ENCODE measurements at regions not wholly inside any gene's neighbourhood (a gene's known extent, or its start where the extent isn't known, plus 50 kb on each side); places are given as distances from the start of the nearest gene placed in this dataset.

- Histone ChIP-seq H3K36me3 (no peaks in the 10 kb centered on the region), H3K27ac (no peak overlapping the region), H3K27me3 (replicated peaks in 1 of 7) (peaks cover 0 to 33% (median 0%) of the 10 kb centered on the region in 7 donors), H3K9me3 (no peaks in the 10 kb centered on the region), H3K4me1 (no peaks in the 10 kb centered on the region), H3K4me3 (no peak overlapping the region)
- WGBS, 5 donors, result 67 to 87% (median 76%) methylated on average over 1 of the region's 1 CpG
- no peak for TF ChIP-seq POLR2AphosphoS5 (IDR thresholded peaks at IDR 0.05)
- TF ChIP-seq CTCF (IDR thresholded peaks at IDR 0.05 in 8 of 11, conservative IDR thresholded peaks at IDR 0.05 in 3 of 11), result no peak
- no peak for TF ChIP-seq POLR2A (IDR thresholded peaks at IDR 0.05)
- intact Hi-C loops (cut with DNase I; ENCODE audit: low total_unique reads), result no loop called here
- no peak for DNase-seq
Observed at GRCh38 chr1:30613188-30613587, 110.2 kb downstream of the MATN1 start.

- TF ChIP-seq POLR2AphosphoS5 (IDR thresholded peaks at IDR 0.05), result no peak
- TF ChIP-seq POLR2A (IDR thresholded peaks at IDR 0.05), result no peak
- Histone ChIP-seq H3K27ac (no peak overlapping the region), H3K27me3 (replicated peaks in 1 of 7) (peaks cover 0 to 30% (median 0%) of the 10 kb centered on the region in 7 donors), H3K4me3 (no peak overlapping the region), H3K36me3 (no peaks in the 10 kb centered on the region), H3K9me3 (no peaks in the 10 kb centered on the region), H3K4me1 (no peaks in the 10 kb centered on the region)
- no peak for DNase-seq
- intact Hi-C loops (cut with DNase I; ENCODE audit: low total_unique reads), result no loop called here
- WGBS, 5 donors, result 68 to 85% (median 79%) methylated on average over 1 of the region's 1 CpG
Observed at GRCh38 chr1:30612536-30613065, 110.8 kb downstream of the MATN1 start.

GRCh38 chr1:30611741-30612309 is 111.6 kb downstream of the MATN1 start:
- Histone ChIP-seq H3K36me3 (no peaks in the 10 kb centered on the region), H3K4me1 (no peaks in the 10 kb centered on the region), H3K27ac (no peak overlapping the region), H3K27me3 (replicated peaks in 1 of 7) (peaks cover 0 to 22% (median 0%) of the 10 kb centered on the region in 7 donors), H3K4me3 (no peak overlapping the region), H3K9me3 (no peaks in the 10 kb centered on the region)
- intact Hi-C loops (cut with DNase I; ENCODE audit: low total_unique reads), result no loop called here
- WGBS, 5 donors, result 48 to 62% (median 60%) methylated on average over 5 of the region's 5 CpGs
- TF ChIP-seq POLR2AphosphoS5 (IDR thresholded peaks at IDR 0.05) (no peak), POLR2A (IDR thresholded peaks at IDR 0.05) (no peak), CTCF (IDR thresholded peaks at IDR 0.05 in 8 of 11, conservative IDR thresholded peaks at IDR 0.05 in 3 of 11) (no peak)
- DNase-seq, result no peak

GRCh38 chr1:30610917-30611316 is 112.5 kb downstream of the MATN1 start:
- no peak overlapping the region for H3K4me3 ChIP-seq
- H3K27ac ChIP-seq, result no peak overlapping the region
- no peak for TF ChIP-seq POLR2AphosphoS5 (IDR thresholded peaks at IDR 0.05)
- intact Hi-C loops (cut with DNase I; ENCODE audit: low total_unique reads), result no loop called here
- H3K27me3 ChIP-seq (replicated peaks in 1 of 7), result peaks cover 0 to 19% (median 0%) of the 10 kb centered on the region in 7 donors
- no peaks in the 10 kb centered on the region for H3K4me1 ChIP-seq
- H3K9me3 ChIP-seq, result no peaks in the 10 kb centered on the region
- DNase-seq, result no peak
- H3K36me3 ChIP-seq, result no peaks in the 10 kb centered on the region

- no peak overlapping the region for H3K4me3 ChIP-seq
- DNase-seq, result no peak
- no peaks in the 10 kb centered on the region for H3K9me3 ChIP-seq
- H3K36me3 ChIP-seq, result no peaks in the 10 kb centered on the region
- intact Hi-C loops (cut with DNase I; ENCODE audit: low total_unique reads), result no loop called here
- no peak overlapping the region for H3K27ac ChIP-seq
- WGBS, 5 donors, result 50 to 69% (median 64%) methylated on average over 1 of the region's 1 CpG
- H3K4me1 ChIP-seq, result no peaks in the 10 kb centered on the region
- TF ChIP-seq CTCF (IDR thresholded peaks at IDR 0.05 in 8 of 11, conservative IDR thresholded peaks at IDR 0.05 in 3 of 11) (no peak), POLR2AphosphoS5 (IDR thresholded peaks at IDR 0.05) (no peak), POLR2A (IDR thresholded peaks at IDR 0.05) (no peak)
- peaks cover 0 to 25% (median 0%) of the 10 kb centered on the region in 7 donors for H3K27me3 ChIP-seq (replicated peaks in 1 of 7)
Observed at GRCh38 chr1:30609999-30610345, 113.4 kb downstream of the MATN1 start.

All from spleen (tissue), 11 donors.